ENCODE measurements at regions not wholly inside any gene's neighbourhood (a gene's known extent, or its start where the extent isn't known, plus 50 kb on each side); places are given as distances from the start of the nearest gene placed in this dataset.

GRCh38 chr2:20509770-20510490, 63.1 kb downstream of the RHOB start:
- Histone ChIP-seq H2BK15ac (ENCODE audit: low read length) (peak overlapping the region; percentile 41), H3K18ac (ENCODE audit: low read length) (no peak overlapping the region), H4K91ac (ENCODE audit: low read depth, low read length, poor library complexity) (no peak overlapping the region), H3K27me3 (ENCODE audit: control insufficient read depth in 3 of 3, insufficient read depth in 3 of 3, low read depth in 1 of 3, low read length in 3 of 3) (no peaks in the 10 kb centered on the region), H3K4me3 (ENCODE audit: low read length in 2 of 2) (no peak overlapping the region), H2BK5ac (ENCODE audit: low read length) (no peak overlapping the region), H3K79me1 (ENCODE audit: low read depth, low read length) (no peaks in the 10 kb centered on the region), H2BK12ac (ENCODE audit: low read length) (no peak overlapping the region), H3K4me1 (ENCODE audit: control insufficient read depth in 2 of 2, insufficient read depth in 1 of 2, low read depth in 1 of 2, low read length in 2 of 2) (peaks cover 19 to 22% of the 10 kb centered on the region in 2 donors), H3K14ac (ENCODE audit: low read length) (no peak overlapping the region), H4K8ac (ENCODE audit: low read depth, low read length) (no peak overlapping the region), H3K4me2 (ENCODE audit: insufficient read depth, low read length, poor library complexity, severe bottlenecking) (no peak overlapping the region), H3K9me3 (replicated peaks in 1 of 2; ENCODE audit: control insufficient read depth in 2 of 2, insufficient read depth in 1 of 2, low read depth in 1 of 2, low read length in 2 of 2) (peaks cover 1 to 8% of the 10 kb centered on the region in 2 donors), H2AK5ac (ENCODE audit: low read depth, low read length) (no peak overlapping the region), H3K9ac (ENCODE audit: low read depth, low read length, poor library complexity) (no peak overlapping the region), H3K4ac (ENCODE audit: low read length) (no peak overlapping the region), H2BK120ac (ENCODE audit: low read depth, low read length) (no peak overlapping the region), H3K23ac (ENCODE audit: low read depth, low read length, poor library complexity) (no peak overlapping the region), H2AFZ (ENCODE audit: low read length) (no peak overlapping the region), H3K27ac (replicated peaks; ENCODE audit: low read length) (no peak overlapping the region), H3K36me3 (replicated peaks in 1 of 2; ENCODE audit: control insufficient read depth in 2 of 2, insufficient read depth in 2 of 2, low read length in 2 of 2) (no peaks in the 10 kb centered on the region)
- WGBS, 2 donors (ENCODE audit: extremely low coverage in 2 of 2, insufficient read length in 2 of 2, insufficient replicate concordance in 1 of 2): no CpG with 5 or more reads among the region's 15 CpGs
- no peak for DNase-seq (ENCODE audit: low spot score)

GRCh38 chr2:20511130-20511529, 64.3 kb downstream of the RHOB start:
- Histone ChIP-seq H2AFZ (ENCODE audit: low read length) (no peak overlapping the region), H3K27ac (replicated peaks; ENCODE audit: low read length) (no peak overlapping the region)
- WGBS, 2 donors (ENCODE audit: extremely low coverage in 2 of 2, insufficient read length in 2 of 2, insufficient replicate concordance in 1 of 2): no CpG with 5 or more reads among the region's 5 CpGs

GRCh38 chr2:20512061-20512605, 65.3 kb downstream of the RHOB start:
- Histone ChIP-seq H3K9ac (ENCODE audit: low read depth, low read length, poor library complexity) (no peak overlapping the region), H3K4me3 (ENCODE audit: low read length in 2 of 2) (peak overlapping the region in 1 of 2 donors; percentile 40), H3K18ac (ENCODE audit: low read length) (no peak overlapping the region), H3K4me2 (ENCODE audit: insufficient read depth, low read length, poor library complexity, severe bottlenecking) (no peak overlapping the region), H2AK5ac (ENCODE audit: low read depth, low read length) (peak overlapping the region; percentile 3), H2BK15ac (ENCODE audit: low read length) (peak overlapping the region; percentile 3), H3K14ac (ENCODE audit: low read length) (no peak overlapping the region), H2BK5ac (ENCODE audit: low read length) (no peak overlapping the region), H2BK12ac (ENCODE audit: low read length) (no peak overlapping the region), H3K9me3 (replicated peaks in 1 of 2; ENCODE audit: control insufficient read depth in 2 of 2, insufficient read depth in 1 of 2, low read depth in 1 of 2, low read length in 2 of 2) (peaks cover 1 to 16% of the 10 kb centered on the region in 2 donors), H3K36me3 (replicated peaks in 1 of 2; ENCODE audit: control insufficient read depth in 2 of 2, insufficient read depth in 2 of 2, low read length in 2 of 2) (no peaks in the 10 kb centered on the region), H3K27ac (replicated peaks; ENCODE audit: low read length) (no peak overlapping the region), H3K4ac (ENCODE audit: low read length) (no peak overlapping the region), H3K23ac (ENCODE audit: low read depth, low read length, poor library complexity) (no peak overlapping the region), H3K27me3 (ENCODE audit: control insufficient read depth in 3 of 3, insufficient read depth in 3 of 3, low read depth in 1 of 3, low read length in 3 of 3) (no peaks in the 10 kb centered on the region), H4K8ac (ENCODE audit: low read depth, low read length) (no peak overlapping the region), H3K79me1 (ENCODE audit: low read depth, low read length) (no peaks in the 10 kb centered on the region), H4K91ac (ENCODE audit: low read depth, low read length, poor library complexity) (no peak overlapping the region), H2BK120ac (ENCODE audit: low read depth, low read length) (peak overlapping the region; percentile 66), H2AFZ (ENCODE audit: low read length) (no peak overlapping the region), H3K4me1 (ENCODE audit: control insufficient read depth in 2 of 2, insufficient read depth in 1 of 2, low read depth in 1 of 2, low read length in 2 of 2) (peaks cover 20 to 24% of the 10 kb centered on the region in 2 donors)
- no peak for DNase-seq (ENCODE audit: low spot score)
- no CpG with 5 or more reads among the region's 11 CpGs for WGBS, 2 donors (ENCODE audit: extremely low coverage in 2 of 2, insufficient read length in 2 of 2, insufficient replicate concordance in 1 of 2)

More at GRCh38 chr2:20511130-20511529, 64.3 kb downstream of the RHOB start:
- Histone ChIP-seq H3K4me2 (ENCODE audit: insufficient read depth, low read length, poor library complexity, severe bottlenecking) (no peak overlapping the region), H3K4me3 (ENCODE audit: low read length in 2 of 2) (no peak overlapping the region), H2BK12ac (ENCODE audit: low read length) (no peak overlapping the region), H3K79me1 (ENCODE audit: low read depth, low read length) (no peaks in the 10 kb centered on the region), H4K91ac (ENCODE audit: low read depth, low read length, poor library complexity) (no peak overlapping the region), H3K14ac (ENCODE audit: low read length) (no peak overlapping the region), H2BK15ac (ENCODE audit: low read length) (peak overlapping the region; percentile 27), H2BK5ac (ENCODE audit: low read length) (no peak overlapping the region), H3K9me3 (replicated peaks in 1 of 2; ENCODE audit: control insufficient read depth in 2 of 2, insufficient read depth in 1 of 2, low read depth in 1 of 2, low read length in 2 of 2) (peaks cover 1 to 18% of the 10 kb centered on the region in 2 donors), H3K36me3 (replicated peaks in 1 of 2; ENCODE audit: control insufficient read depth in 2 of 2, insufficient read depth in 2 of 2, low read length in 2 of 2) (no peaks in the 10 kb centered on the region), H3K27me3 (ENCODE audit: control insufficient read depth in 3 of 3, insufficient read depth in 3 of 3, low read depth in 1 of 3, low read length in 3 of 3) (no peaks in the 10 kb centered on the region), H3K9ac (ENCODE audit: low read depth, low read length, poor library complexity) (no peak overlapping the region), H2BK120ac (ENCODE audit: low read depth, low read length) (no peak overlapping the region), H3K4me1 (ENCODE audit: control insufficient read depth in 2 of 2, insufficient read depth in 1 of 2, low read depth in 1 of 2, low read length in 2 of 2) (peaks cover 19 to 22% of the 10 kb centered on the region in 2 donors), H3K23ac (ENCODE audit: low read depth, low read length, poor library complexity) (no peak overlapping the region), H2AK5ac (ENCODE audit: low read depth, low read length) (no peak overlapping the region), H3K4ac (ENCODE audit: low read length) (no peak overlapping the region), H3K18ac (ENCODE audit: low read length) (peak overlapping the region; percentile 59), H4K8ac (ENCODE audit: low read depth, low read length) (no peak overlapping the region)
- no peak for DNase-seq (ENCODE audit: low spot score)

GRCh38 chr2:20513946-20514345, 67.1 kb downstream of the RHOB start:
- no peak for DNase-seq (ENCODE audit: low spot score)
- peak overlapping the region; percentile 4 for H2AK5ac ChIP-seq (ENCODE audit: low read depth, low read length)
- WGBS, 2 donors (ENCODE audit: extremely low coverage in 2 of 2, insufficient read length in 2 of 2, insufficient replicate concordance in 1 of 2): no CpG with 5 or more reads among the region's 7 CpGs

More at GRCh38 chr2:20513946-20514345, 67.1 kb downstream of the RHOB start:
- H2BK15ac ChIP-seq (ENCODE audit: low read length): peak overlapping the region; percentile 31
- no peak overlapping the region for H3K4me2 ChIP-seq (ENCODE audit: insufficient read depth, low read length, poor library complexity, severe bottlenecking)
- no peak overlapping the region for H2AFZ ChIP-seq (ENCODE audit: low read length)
- peaks cover 22 to 23% of the 10 kb centered on the region in 2 donors for H3K4me1 ChIP-seq (ENCODE audit: control insufficient read depth in 2 of 2, insufficient read depth in 1 of 2, low read depth in 1 of 2, low read length in 2 of 2)
- no peak overlapping the region for H3K9ac ChIP-seq (ENCODE audit: low read depth, low read length, poor library complexity)
- no peaks in the 10 kb centered on the region for H3K79me1 ChIP-seq (ENCODE audit: low read depth, low read length)
- no peak overlapping the region for H3K4ac ChIP-seq (ENCODE audit: low read length)
- no peak overlapping the region for H2BK5ac ChIP-seq (ENCODE audit: low read length)
- H3K18ac ChIP-seq (ENCODE audit: low read length): no peak overlapping the region
- H2BK120ac ChIP-seq (ENCODE audit: low read depth, low read length): no peak overlapping the region
- H2BK12ac ChIP-seq (ENCODE audit: low read length): no peak overlapping the region
- no peak overlapping the region for H3K27ac ChIP-seq (replicated peaks; ENCODE audit: low read length)
- no peak overlapping the region for H3K23ac ChIP-seq (ENCODE audit: low read depth, low read length, poor library complexity)
- H3K36me3 ChIP-seq (replicated peaks in 1 of 2; ENCODE audit: control insufficient read depth in 2 of 2, insufficient read depth in 2 of 2, low read length in 2 of 2): no peaks in the 10 kb centered on the region
- H3K27me3 ChIP-seq (ENCODE audit: control insufficient read depth in 3 of 3, insufficient read depth in 3 of 3, low read depth in 1 of 3, low read length in 3 of 3): no peaks in the 10 kb centered on the region
- H4K8ac ChIP-seq (ENCODE audit: low read depth, low read length): no peak overlapping the region
- H4K91ac ChIP-seq (ENCODE audit: low read depth, low read length, poor library complexity): no peak overlapping the region
- H3K4me3 ChIP-seq (ENCODE audit: low read length in 2 of 2): no peak overlapping the region
- H3K9me3 ChIP-seq (replicated peaks in 1 of 2; ENCODE audit: control insufficient read depth in 2 of 2, insufficient read depth in 1 of 2, low read depth in 1 of 2, low read length in 2 of 2): peaks cover 1 to 17% of the 10 kb centered on the region in 2 donors
- no peak overlapping the region for H3K14ac ChIP-seq (ENCODE audit: low read length)

All from neuronal stem cell (in vitro differentiated cells).